ENCODE measurements at regions not wholly inside any gene's neighbourhood (a gene's known extent, or its start where the extent isn't known, plus 50 kb on each side); places are given as distances from the start of the nearest gene placed in this dataset.

- ChIA-PET CTCF (no interaction called here), POLR2A (ENCODE audit: unreplicated experiment) (no interaction called here)
- intact Hi-C loops (cut with micrococcal nuclease), result no loop called here
- H2AFZ ChIP-seq (ENCODE audit: low read length), result no peak overlapping the region
- no peaks in the 10 kb centered on the region for H3K27me3 ChIP-seq (ENCODE audit: low read length)
- ATAC-seq (no peak), DNase-seq (no peak)
- no peaks in the 10 kb centered on the region for H3K4me1 ChIP-seq (ENCODE audit: insufficient read depth, low read length)
- H3K9me3 ChIP-seq (ENCODE audit: low read length), result no peaks in the 10 kb centered on the region
- no peaks in the 10 kb centered on the region for H3K79me2 ChIP-seq (ENCODE audit: low read length)
- H4K20me1 ChIP-seq (ENCODE audit: low read length), result no peaks in the 10 kb centered on the region
- H3K9ac ChIP-seq (ENCODE audit: low read length), result no peak overlapping the region
- no peaks in the 10 kb centered on the region for H3K9me2 ChIP-seq (replicated peaks; ENCODE audit: low read length)
- TF ChIP-seq EZH2 (IDR thresholded peaks at IDR 0.05; ENCODE audit: low read length, unreplicated experiment) (no peak), CTCF (conservative IDR thresholded peaks at IDR 0.05; ENCODE audit: low read depth, low read length) (no peak), EZH2phosphoT487 (IDR thresholded peaks at IDR 0.05; ENCODE audit: borderline replicate concordance, low read length) (no peak)
- H3F3A ChIP-seq (ENCODE audit: low read length, unreplicated experiment), result no peaks in the 10 kb centered on the region
- H3K27ac ChIP-seq (ENCODE audit: low read length), result no peak overlapping the region
- no peak overlapping the region for H3K4me2 ChIP-seq (ENCODE audit: low read length)
- BruUV-seq (replicated peaks), result no TSS peak
- H3K4me3 ChIP-seq (ENCODE audit: low read length), result no peak overlapping the region
- no peaks in the 10 kb centered on the region; the same call in 1 of the 2 replicates for H3K36me3 ChIP-seq (ENCODE audit: low read depth, low read length)
Observed at GRCh38 chr10:116792817-116793216, 50.5 kb upstream of the HSPA12A start.

GRCh38 chr10:116796469-116796868 lies 52.8 kb upstream of the ENO4 start:
- H3K9ac ChIP-seq (ENCODE audit: low read length), result no peak overlapping the region
- POLR2A ChIA-PET (ENCODE audit: unreplicated experiment), result no interaction called here

More at GRCh38 chr10:116796469-116796868, 52.8 kb upstream of the ENO4 start:
- CTCF ChIA-PET, result interaction anchor here (1.1 kb wide), 1 partner anchor 378 kb away, joined by 26 read pairs; no protein-coding TSS in a partner anchor
- Histone ChIP-seq H3K27me3 (ENCODE audit: low read length) (no peaks in the 10 kb centered on the region), H2AFZ (ENCODE audit: low read length) (no peak overlapping the region), H3K4me1 (ENCODE audit: insufficient read depth, low read length) (no peaks in the 10 kb centered on the region), H3K4me3 (ENCODE audit: low read length) (no peak overlapping the region), H4K20me1 (ENCODE audit: low read length) (no peaks in the 10 kb centered on the region), H3K9me3 (ENCODE audit: low read length) (no peaks in the 10 kb centered on the region), H3K9me2 (replicated peaks; ENCODE audit: low read length) (no peaks in the 10 kb centered on the region), H3K4me2 (ENCODE audit: low read length) (no peak overlapping the region), H3K79me2 (ENCODE audit: low read length) (no peaks in the 10 kb centered on the region), H3K27ac (ENCODE audit: low read length) (no peak overlapping the region), H3K36me3 (ENCODE audit: low read depth, low read length) (no peaks in the 10 kb centered on the region; the same call in 1 of the 2 replicates), H3F3A (ENCODE audit: low read length, unreplicated experiment) (no peaks in the 10 kb centered on the region)
- no TSS peak for BruUV-seq (replicated peaks)
- ATAC-seq (no peak), DNase-seq (no peak)
- TF ChIP-seq CTCF (conservative IDR thresholded peaks at IDR 0.05; ENCODE audit: low read depth, low read length) (no peak), EZH2phosphoT487 (IDR thresholded peaks at IDR 0.05; ENCODE audit: borderline replicate concordance, low read length) (no peak), EZH2 (IDR thresholded peaks at IDR 0.05; ENCODE audit: low read length, unreplicated experiment) (no peak)
- intact Hi-C loops (cut with micrococcal nuclease), result loop anchor here (5.0 kb wide), 1 partner anchor 211 kb away; the partner anchor contains the start of gene SHTN1

All from PC-3 (cell line).